KMS-11 (cell line): ENCODE measurements at regions not wholly inside any gene's neighbourhood (a gene's known extent, or its start where the extent isn't known, plus 50 kb on each side); places are given as distances from the start of the nearest gene placed in this dataset.
"Not testable (repeated sequence)": the region's sequence is repeated elsewhere in the genome, so short reads cannot be mapped to it uniquely, and the experiment has no call there.

Experiments
- H2AFZ ChIP-seq: fragments of 200-600 bp; sonication (generic); 2 replicates; pipeline ENCODE4 v1.6.1; 2016; ENCODE audit warnings: antibody characterized with exemption, mixed run types, low read depth
- H3K27ac ChIP-seq: fragments of 200-600 bp; sonication (generic); 2 replicates; pipeline ENCODE4 v1.6.1; 2016; ENCODE audit warnings: mild to moderate bottlenecking, mixed run types
- H3K27me3 ChIP-seq: fragments of 200-600 bp; sonication (generic); 2 replicates; pipeline ENCODE4 v1.6.1; 2017; ENCODE audit warnings: mild to moderate bottlenecking, low read depth, mixed run types, moderate library complexity; ENCODE audit not compliant: insufficient read depth
- H3K36me3 ChIP-seq: fragments of 200-600 bp; sonication (generic); 2 replicates; pipeline ENCODE4 v1.6.1; 2017; ENCODE audit warnings: mild to moderate bottlenecking, mixed run types; ENCODE audit not compliant: insufficient read depth
- H3K4me1 ChIP-seq: fragments of 200-600 bp; sonication (generic); 2 replicates; pipeline ENCODE4 v1.6.1; 2016; ENCODE audit warnings: mild to moderate bottlenecking, low read depth, mixed run types; ENCODE audit not compliant: poor library complexity, severe bottlenecking
- H3K4me2 ChIP-seq: fragments of 200-600 bp; sonication (generic); 2 replicates; pipeline ENCODE4 v1.7.0; 2016; ENCODE audit warnings: mild to moderate bottlenecking, mixed run types
- H3K4me3 ChIP-seq: fragments of 200-600 bp; sonication (generic); IDR thresholded peaks from 2 replicates; pipeline ENCODE4 v1.6.1; 2017; ENCODE audit warnings: low read depth, low read length, mixed read lengths; ENCODE audit not compliant: insufficient read depth
- H3K79me2 ChIP-seq: fragments of 200-600 bp; sonication (generic); 2 replicates; pipeline ENCODE4 v1.6.1; 2016; ENCODE audit warnings: low read depth, mixed run types; ENCODE audit not compliant: insufficient read depth
- H3K9ac ChIP-seq: fragments of 200-600 bp; sonication (generic); 2 replicates; pipeline ENCODE4 v1.6.1; 2016; ENCODE audit warnings: mild to moderate bottlenecking, mixed run types
- H4K20me1 ChIP-seq: fragments of 200-600 bp; sonication (generic); 2 replicates; pipeline ENCODE4 v1.6.1; 2016; ENCODE audit warnings: mild to moderate bottlenecking, mixed run types; ENCODE audit not compliant: insufficient read depth
- CTCF ChIP-seq: fragments of 200-600 bp; sonication (generic); conservative IDR thresholded peaks from 2 replicates; pipeline ENCODE4 v1.6.1; 2017; ENCODE audit warnings: low read depth, mild to moderate bottlenecking, antibody characterized with exemption, low read length, moderate library complexity, mixed read lengths

GRCh38 chr15:87704276-87704675, 552.3 kb downstream of the NTRK3 start:
- H3K27ac ChIP-seq: no peak overlapping the region
- no peaks in the 10 kb centered on the region for H3K4me1 ChIP-seq
- no peak for TF ChIP-seq CTCF
- H4K20me1 ChIP-seq: no peaks in the 10 kb centered on the region
- H2AFZ ChIP-seq: no peak overlapping the region
- no peaks in the 10 kb centered on the region for H3K27me3 ChIP-seq
- no peaks in the 10 kb centered on the region for H3K36me3 ChIP-seq
- no peak overlapping the region for H3K4me2 ChIP-seq
- no peak overlapping the region for H3K4me3 ChIP-seq
- H3K9ac ChIP-seq: no peak overlapping the region
- no peaks in the 10 kb centered on the region for H3K79me2 ChIP-seq

DNA sequence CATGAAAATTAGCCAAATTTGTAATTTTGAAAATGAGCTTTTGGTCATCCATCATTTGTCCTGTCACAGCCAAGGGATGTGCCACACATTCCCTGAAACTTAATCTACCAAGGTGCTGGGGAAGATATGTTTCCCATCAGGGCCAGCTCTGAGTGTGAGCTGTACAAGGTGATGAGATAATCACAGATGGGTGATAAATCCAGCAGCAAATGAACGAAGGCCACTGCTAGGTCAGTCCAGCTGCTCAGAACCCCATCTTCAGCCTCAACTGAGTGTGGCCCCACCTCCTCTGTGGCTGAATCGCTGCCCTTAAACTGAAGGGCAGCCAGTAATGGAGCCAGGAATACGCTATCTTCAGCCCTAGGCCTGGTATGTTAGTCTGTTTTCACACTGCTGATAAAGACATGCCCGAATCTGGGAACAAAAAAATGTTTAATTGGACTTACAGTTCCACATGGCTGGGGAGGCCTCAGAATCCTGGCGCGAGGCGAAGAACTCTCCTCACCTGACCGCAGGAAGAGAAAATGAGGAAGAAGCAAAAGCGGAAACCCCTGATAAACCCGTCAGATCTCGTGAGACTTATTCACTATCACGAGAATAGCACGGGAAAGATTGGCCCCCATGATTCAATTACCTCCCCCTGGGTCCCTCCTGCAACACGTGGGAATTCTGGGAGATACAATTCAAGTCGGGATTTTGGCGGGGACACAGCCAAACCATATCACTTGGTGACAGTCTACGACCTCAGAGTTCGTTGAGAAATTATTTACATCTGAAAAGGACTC, 553.0 kb downstream of the NTRK3 start:
- Histone ChIP-seq H3K4me1 (no peaks in the 10 kb centered on the region), H2AFZ (no peak overlapping the region), H3K9ac (no peak overlapping the region), H3K4me2 (no peak overlapping the region), H3K36me3 (no peaks in the 10 kb centered on the region), H3K4me3 (no peak overlapping the region), H3K27ac (no peak overlapping the region), H3K27me3 (no peaks in the 10 kb centered on the region), H4K20me1 (no peaks in the 10 kb centered on the region), H3K79me2 (no peaks in the 10 kb centered on the region)
- TF ChIP-seq CTCF: no peak

GRCh38 chr15:87702270-87702669, 554.3 kb downstream of the NTRK3 start:
- no peaks in the 10 kb centered on the region for H4K20me1 ChIP-seq
- no peak overlapping the region for H3K9ac ChIP-seq
- H3K79me2 ChIP-seq: no peaks in the 10 kb centered on the region
- no peaks in the 10 kb centered on the region for H3K36me3 ChIP-seq
- no peaks in the 10 kb centered on the region for H3K4me1 ChIP-seq
- H3K27ac ChIP-seq: no peak overlapping the region
- H3K4me2 ChIP-seq: no peak overlapping the region
- H3K4me3 ChIP-seq: no peak overlapping the region
- no peaks in the 10 kb centered on the region for H3K27me3 ChIP-seq
- no peak overlapping the region for H2AFZ ChIP-seq
- no peak for TF ChIP-seq CTCF

GRCh38 chr15:87698467-87698866, 558.1 kb downstream of the NTRK3 start:
- H3K79me2 ChIP-seq, H2AFZ ChIP-seq, H3K9ac ChIP-seq, H3K4me3 ChIP-seq, H3K4me1 ChIP-seq, H3K27ac ChIP-seq, H3K27me3 ChIP-seq, H3K36me3 ChIP-seq, H4K20me1 ChIP-seq, H3K4me2 ChIP-seq: not testable (repeated sequence)

- Histone ChIP-seq H3K36me3 (no peaks in the 10 kb centered on the region), H3K27ac (no peak overlapping the region), H3K4me1 (no peaks in the 10 kb centered on the region), H3K4me2 (no peak overlapping the region), H2AFZ (no peak overlapping the region), H4K20me1 (no peaks in the 10 kb centered on the region), H3K79me2 (no peaks in the 10 kb centered on the region), H3K4me3 (no peak overlapping the region), H3K9ac (no peak overlapping the region), H3K27me3 (no peaks in the 10 kb centered on the region)
- TF ChIP-seq CTCF: no peak
Measured at GRCh38 chr15:87689716-87690115, 566.8 kb downstream of the NTRK3 start.
